HG03139 (cell line): ENCODE measurements at regions not wholly inside any gene's neighbourhood (a gene's known extent, or its start where the extent isn't known, plus 50 kb on each side); places are given as distances from the start of the nearest gene placed in this dataset.
"Not testable (repeated sequence)": the region's sequence is repeated elsewhere in the genome, so short reads cannot be mapped to it uniquely, and the experiment has no call there.

Experiments
- ATAC-seq: cut with Tn5 transposase; IDR thresholded peaks from one replicate; pipeline ENCODE4 v1.9.1; 2021; ENCODE audit not compliant: unreplicated experiment

GRCh38 chr9:21591221-21592062, 109.3 kb upstream of the IFNE start:
- ATAC-seq, result peak; percentile 54

- ATAC-seq, result no peak
Observed at GRCh38 chr9:21592063-21592338, 109.9 kb upstream of the IFNE start.

- no peak for ATAC-seq
Observed at GRCh38 chr9:21597284-21597683, 115.2 kb upstream of the IFNE start.

- no peak for ATAC-seq
Observed at GRCh38 chr9:21598749-21599148, 116.6 kb upstream of the IFNE start.

GRCh38 chr9:21605489-21605931, 123.4 kb upstream of the IFNE start:
- ATAC-seq, result no peak

GRCh38 chr9:21607576-21607975, 125.5 kb upstream of the IFNE start:
- no peak for ATAC-seq

- no peak for ATAC-seq
Observed at GRCh38 chr9:21608200-21608599, 126.1 kb upstream of the IFNE start.

GRCh38 chr9:21609506-21609905, 127.4 kb upstream of the IFNE start:
- ATAC-seq, result no peak

GRCh38 chr9:21611891-21612290, 129.8 kb upstream of the IFNE start:
- ATAC-seq, result no peak

GRCh38 chr9:21615018-21615417, 132.9 kb upstream of the IFNE start:
- no peak for ATAC-seq

- ATAC-seq, result no peak
Observed at GRCh38 chr9:21615446-21615845, 133.3 kb upstream of the IFNE start.

GRCh38 chr9:21616082-21616778, 134.1 kb upstream of the IFNE start:
- no peak for ATAC-seq

- no peak for ATAC-seq
Observed at GRCh38 chr9:21624675-21625644, 142.8 kb upstream of the IFNE start.

GRCh38 chr9:21626493-21626892, 144.4 kb upstream of the IFNE start:
- no peak for ATAC-seq

GRCh38 chr9:21628954-21629353, 146.8 kb upstream of the IFNE start:
- not testable (repeated sequence) for ATAC-seq

GRCh38 chr9:21634951-21635350, 152.8 kb upstream of the IFNE start:
- ATAC-seq, result no peak

GRCh38 chr9:21638104-21638503, 156.0 kb upstream of the IFNE start:
- no peak for ATAC-seq

GRCh38 chr9:21653091-21653490, 149.3 kb upstream of the MTAP start:
- ATAC-seq, result no peak

GRCh38 chr9:21653589-21653988, 148.8 kb upstream of the MTAP start:
- ATAC-seq, result no peak

GRCh38 chr9:21656776-21657674, 145.4 kb upstream of the MTAP start:
- ATAC-seq, result no peak
